ENCODE measurements at regions not wholly inside any gene's neighbourhood (a gene's known extent, or its start where the extent isn't known, plus 50 kb on each side); places are given as distances from the start of the nearest gene placed in this dataset.

GRCh38 chr5:155767470-155767869 is 559.5 kb upstream of the SGCD start:
- Histone ChIP-seq H2BK15ac (ENCODE audit: low read length) (no peak overlapping the region), H3K9me3 (ENCODE audit: insufficient read depth in 2 of 2, low read depth in 1 of 2, low read length in 1 of 2) (no peaks in the 10 kb centered on the region), H3K4me1 (replicated peaks in 1 of 4; ENCODE audit: control insufficient read depth in 3 of 4, insufficient read depth in 4 of 4, low read length in 3 of 4) (peaks cover 0 to 3% (median 0%) of the 10 kb centered on the region in 4 experiments; a peak in 1 of 7 replicates), H3K23me2 (ENCODE audit: low read depth, low read length) (no peaks in the 10 kb centered on the region), H4K5ac (ENCODE audit: insufficient read length, low read depth, low read length) (no peak overlapping the region), H3K36me3 (ENCODE audit: control insufficient read depth in 2 of 4, insufficient read depth in 4 of 4, low read length in 3 of 4) (no peaks in the 10 kb centered on the region), H2BK5ac (ENCODE audit: low read depth, low read length) (no peak overlapping the region), H2AK5ac (ENCODE audit: low read depth, low read length) (no peak overlapping the region), H2BK120ac (replicated peaks; ENCODE audit: low read depth, low read length) (no peak overlapping the region), H2AFZ (ENCODE audit: low read length) (no peak overlapping the region), H3K79me2 (ENCODE audit: control insufficient read depth in 1 of 2, insufficient read depth in 2 of 2, low read length in 2 of 2) (no peaks in the 10 kb centered on the region), H3K56ac (replicated peaks; ENCODE audit: insufficient read length, low read depth, low read length) (no peak overlapping the region), H3K4ac (replicated peaks; ENCODE audit: insufficient read length, low read depth, low read length) (no peak overlapping the region), H2BK12ac (ENCODE audit: low read depth, low read length) (no peak overlapping the region), H4K91ac (replicated peaks; ENCODE audit: insufficient read length, low read length) (no peak overlapping the region), H3K79me1 (ENCODE audit: low read depth, low read length) (no peaks in the 10 kb centered on the region), H4K20me1 (replicated peaks in 1 of 2; ENCODE audit: control insufficient read depth in 1 of 2, insufficient read depth in 2 of 2, low read length in 2 of 2) (no peaks in the 10 kb centered on the region), H4K8ac (ENCODE audit: extremely low read depth, insufficient read depth, low read length) (no peak overlapping the region), H3K18ac (ENCODE audit: extremely low read depth, low read length) (no peak overlapping the region), H3K4me2 (ENCODE audit: insufficient read depth in 1 of 2, low read depth in 2 of 2, low read length in 2 of 2) (no peak overlapping the region), H3K27ac (ENCODE audit: low read depth, low read length) (no peak overlapping the region), H3K9ac (replicated peaks in 1 of 4; ENCODE audit: extremely low read depth in 1 of 4, low read depth in 3 of 4, low read length in 3 of 4) (no peak overlapping the region), H2BK20ac (ENCODE audit: low read length) (no peak overlapping the region), H3K27me3 (replicated peaks in 1 of 4; ENCODE audit: control insufficient read depth in 3 of 4, extremely low read depth in 1 of 4, insufficient read depth in 3 of 4, low read length in 3 of 4) (no peaks in the 10 kb centered on the region; a peak in 1 of 7 replicates), H3K4me3 (ENCODE audit: extremely low read depth in 1 of 4, insufficient read depth in 2 of 4, low read depth in 3 of 4, low read length in 4 of 4) (no peak overlapping the region), H3K14ac (ENCODE audit: insufficient read length) (no peak overlapping the region), H3K23ac (ENCODE audit: insufficient read length) (no peak overlapping the region)
- DNase-seq (ENCODE audit: low read depth in 1 of 2, low spot score in 2 of 2) (no peak), FAIRE-seq (no peak)
- WGBS, 2 experiments (ENCODE audit: extremely low coverage in 1 of 2, insufficient coverage in 1 of 2, insufficient read length in 1 of 2, insufficient replicate concordance in 2 of 2, low coverage in 1 of 2, low lambda C conversion rate in 2 of 2, missing lambda C conversion rate in 1 of 2), result 92% methylated on average over 2 of the region's 2 CpGs; no CpG with 5 or more reads in 1 of the 2 experiments
- ChIA-PET POLR2A (ENCODE audit: partially characterized antibody) (no interaction called here), CTCF (ENCODE audit: partially characterized antibody) (no interaction called here)
- no peak for TF ChIP-seq BCL11A (IDR thresholded peaks at IDR 0.05; ENCODE audit: low read depth in 2 of 2, low read length in 2 of 2)
- no peak for TF ChIP-seq EZH2 (IDR thresholded peaks at IDR 0.05; ENCODE audit: low read depth, low read length, severe bottlenecking)
- TF ChIP-seq RBBP5 (IDR thresholded peaks at IDR 0.05; ENCODE audit: borderline replicate concordance, low read depth, low read length), result no peak
- TF ChIP-seq TAF1 (IDR thresholded peaks at IDR 0.05; ENCODE audit: low read depth, low read length), result no peak
- no peak for TF ChIP-seq NRF1 (IDR thresholded peaks at IDR 0.05; ENCODE audit: low read depth, low read length)
- no peak for TF ChIP-seq HDAC6 (IDR thresholded peaks at IDR 0.05; ENCODE audit: low read depth, low read length)
- no peak for TF ChIP-seq TCF12 (IDR thresholded peaks at IDR 0.05; ENCODE audit: low read depth, low read length)

Data from H1 (cell line).